ENCODE measurements at regions not wholly inside any gene's neighbourhood (a gene's known extent, or its start where the extent isn't known, plus 50 kb on each side); places are given as distances from the start of the nearest gene placed in this dataset.

GRCh38 chr1:224825525-224826000 lies 103.9 kb upstream of the DNAH14 start:
- H3K4me3 ChIP-seq (ENCODE audit: extremely low read depth in 1 of 4, insufficient read depth in 2 of 4, low read depth in 3 of 4, low read length in 4 of 4), result no peak overlapping the region
- no peak overlapping the region for H2BK15ac ChIP-seq (ENCODE audit: low read length)
- H4K20me1 ChIP-seq (replicated peaks in 1 of 2; ENCODE audit: control insufficient read depth in 1 of 2, insufficient read depth in 2 of 2, low read length in 2 of 2), result no peaks in the 10 kb centered on the region
- H3K4me2 ChIP-seq (ENCODE audit: insufficient read depth in 1 of 2, low read depth in 2 of 2, low read length in 2 of 2), result no peak overlapping the region
- H3K23ac ChIP-seq (ENCODE audit: insufficient read length), result no peak overlapping the region
- CTCF ChIA-PET (ENCODE audit: partially characterized antibody), result interaction anchor here (1.4 kb wide), 1 partner anchor 57 kb away, joined by 3 read pairs; no protein-coding TSS in a partner anchor
- no peak for FAIRE-seq
- no peak overlapping the region for H2BK20ac ChIP-seq (ENCODE audit: low read length)
- H3K27me3 ChIP-seq (replicated peaks in 1 of 4; ENCODE audit: control insufficient read depth in 3 of 4, extremely low read depth in 1 of 4, insufficient read depth in 3 of 4, low read length in 3 of 4), result no peaks in the 10 kb centered on the region
- H4K5ac ChIP-seq (ENCODE audit: insufficient read length, low read depth, low read length), result no peak overlapping the region
- H3K23me2 ChIP-seq (ENCODE audit: low read depth, low read length), result no peaks in the 10 kb centered on the region
- H4K8ac ChIP-seq (ENCODE audit: extremely low read depth, insufficient read depth, low read length), result no peak overlapping the region
- no peak overlapping the region for H2BK12ac ChIP-seq (ENCODE audit: low read depth, low read length)
- H2AK5ac ChIP-seq (ENCODE audit: low read depth, low read length), result no peak overlapping the region
- H3K79me1 ChIP-seq (ENCODE audit: low read depth, low read length), result no peaks in the 10 kb centered on the region
- peaks cover 0 to 3% (median 0%) of the 10 kb centered on the region in 4 experiments; a peak in 1 of 8 replicates for H3K36me3 ChIP-seq (ENCODE audit: control insufficient read depth in 2 of 4, insufficient read depth in 4 of 4, low read length in 3 of 4)
- no peak overlapping the region for H3K56ac ChIP-seq (replicated peaks; ENCODE audit: insufficient read length, low read depth, low read length)
- no peak overlapping the region for H4K91ac ChIP-seq (replicated peaks; ENCODE audit: insufficient read length, low read length)
- no peaks in the 10 kb centered on the region for H3K4me1 ChIP-seq (replicated peaks in 1 of 4; ENCODE audit: control insufficient read depth in 3 of 4, insufficient read depth in 4 of 4, low read length in 3 of 4)
- peaks cover 11% of the 10 kb centered on the region in 2 experiments; a peak in 3 of 4 replicates for H3K9me3 ChIP-seq (ENCODE audit: insufficient read depth in 2 of 2, low read depth in 1 of 2, low read length in 1 of 2)
- H2BK120ac ChIP-seq (replicated peaks; ENCODE audit: low read depth, low read length), result no peak overlapping the region
- H3K18ac ChIP-seq (ENCODE audit: extremely low read depth, low read length), result no peak overlapping the region
- WGBS, 2 experiments (ENCODE audit: extremely low coverage in 1 of 2, insufficient coverage in 1 of 2, insufficient read length in 1 of 2, insufficient replicate concordance in 2 of 2, low coverage in 1 of 2, low lambda C conversion rate in 2 of 2, missing lambda C conversion rate in 1 of 2), result 84% methylated on average over 1 of the region's 1 CpG; no CpG with 5 or more reads in 1 of the 2 experiments
- POLR2A ChIA-PET (ENCODE audit: partially characterized antibody), result no interaction called here
- H3K14ac ChIP-seq (ENCODE audit: insufficient read length), result no peak overlapping the region
- no peak overlapping the region for H3K9ac ChIP-seq (replicated peaks in 1 of 4; ENCODE audit: extremely low read depth in 1 of 4, low read depth in 3 of 4, low read length in 3 of 4)
- no peak for DNase-seq (ENCODE audit: low read depth in 1 of 2, low spot score in 2 of 2)
- H3K79me2 ChIP-seq (ENCODE audit: control insufficient read depth in 1 of 2, insufficient read depth in 2 of 2, low read length in 2 of 2), result no peaks in the 10 kb centered on the region
- H3K27ac ChIP-seq (ENCODE audit: low read depth, low read length), result no peak overlapping the region
- H2AFZ ChIP-seq (ENCODE audit: low read length), result no peak overlapping the region
- no peak overlapping the region for H3K4ac ChIP-seq (replicated peaks; ENCODE audit: insufficient read length, low read depth, low read length)
- H2BK5ac ChIP-seq (ENCODE audit: low read depth, low read length), result no peak overlapping the region
- TF ChIP-seq ATF2 (IDR thresholded peaks at IDR 0.05; ENCODE audit: low read length) (no peak), SUZ12 (IDR thresholded peaks at IDR 0.05; ENCODE audit: low read length) (no peak), CEBPB (IDR thresholded peaks at IDR 0.05; ENCODE audit: low read depth, low read length) (no peak), ASH2L (IDR thresholded peaks at IDR 0.05; ENCODE audit: low read length) (no peak), HDAC2 (IDR thresholded peaks at IDR 0.05; ENCODE audit: borderline replicate concordance in 1 of 2, low read depth in 2 of 2, low read length in 2 of 2) (no peak), TAF7 (optimal IDR thresholded peaks at IDR 0.05; ENCODE audit: borderline replicate concordance, low read depth, low read length) (no peak), FOSL1 (IDR thresholded peaks at IDR 0.05; ENCODE audit: insufficient read depth, low read depth, low read length) (no peak), CHD1 (IDR thresholded peaks at IDR 0.05; ENCODE audit: low read depth, low read length) (no peak), YY1 (IDR thresholded peaks at IDR 0.05; ENCODE audit: low read depth, low read length) (no peak), RBBP5 (IDR thresholded peaks at IDR 0.05; ENCODE audit: borderline replicate concordance, low read depth, low read length) (no peak), SIRT6 (IDR thresholded peaks at IDR 0.05; ENCODE audit: low read length) (no peak), NANOG (IDR thresholded peaks at IDR 0.05; ENCODE audit: insufficient read depth, low read depth, low read length, poor library complexity, severe bottlenecking) (no peak), SIX5 (IDR thresholded peaks at IDR 0.05; ENCODE audit: low read depth, low read length) (no peak)
